Right atrium auricular region (tissue), 2 donors: ENCODE measurements at regions not wholly inside any gene's neighbourhood (a gene's known extent, or its start where the extent isn't known, plus 50 kb on each side); places are given as distances from the start of the nearest gene placed in this dataset.

Experiments
- DNase-seq: peaks from one replicate; pipeline ENCODE4 v3.0.0-alpha.2; 2019; ENCODE audit warnings: low spot score
- H3K27ac ChIP-seq, 2 donors: fragments of 200-600 bp; sonication (generic); 1 replicate in 1 of 2; 2 replicates in 1 of 2; pipeline ENCODE4 v1.5.1; 2016 to 2019
- H3K27me3 ChIP-seq, 2 donors: fragments of 200-600 bp; sonication (generic); one replicate each; pipeline versions ENCODE4 v1.5.1 to v1.6.0; 2017 to 2019
- H3K36me3 ChIP-seq: fragments of 200-600 bp; sonication (generic); one replicate; pipeline ENCODE4 v1.5.1; 2016
- H3K4me1 ChIP-seq, 2 donors: fragments of 200-600 bp; sonication (generic); one replicate each; pipeline versions ENCODE4 v1.5.1 to v1.6.0; 2017 to 2019
- H3K4me3 ChIP-seq, 2 donors: fragments of 200-600 bp; sonication (generic); 1 replicate in 1 of 2; 2 replicates in 1 of 2; pipeline ENCODE4 v1.5.1; 2017 to 2019; ENCODE audit warnings: mild to moderate bottlenecking in 1 of 2, moderate library complexity in 1 of 2
- H3K9me3 ChIP-seq, 2 donors: fragments of 200-600 bp; sonication (generic); one replicate each; pipeline ENCODE4 v1.5.1; 2019
- CTCF ChIP-seq, 2 donors: fragments of 200-600 bp; sonication (generic); IDR thresholded peaks; one replicate each; pipeline ENCODE4 v1.5.1; 2019; ENCODE audit warnings: antibody characterized with exemption in 2 of 2

GRCh38 chr1:38376577-38376976 is 330.0 kb upstream of the POU3F1 start:
- Histone ChIP-seq H3K4me3 (no peak overlapping the region), H3K4me1 (no peaks in the 10 kb centered on the region), H3K27ac (no peak overlapping the region), H3K9me3 (peaks cover 0 to 16% of the 10 kb centered on the region in 2 donors), H3K27me3 (no peaks in the 10 kb centered on the region), H3K36me3 (no peaks in the 10 kb centered on the region)
- no peak for DNase-seq
- no peak for TF ChIP-seq CTCF (IDR thresholded peaks at IDR 0.05)

GRCh38 chr1:38375035-38375434 is 328.4 kb upstream of the POU3F1 start:
- no peak overlapping the region for H3K4me3 ChIP-seq
- no peak for TF ChIP-seq CTCF (IDR thresholded peaks at IDR 0.05)
- H3K9me3 ChIP-seq = peaks cover 0 to 16% of the 10 kb centered on the region in 2 donors
- no peak overlapping the region for H3K27ac ChIP-seq
- no peaks in the 10 kb centered on the region for H3K27me3 ChIP-seq
- no peak for DNase-seq
- no peaks in the 10 kb centered on the region for H3K36me3 ChIP-seq
- no peaks in the 10 kb centered on the region for H3K4me1 ChIP-seq

GRCh38 chr1:38371505-38371844 is 324.9 kb upstream of the POU3F1 start:
- no peak for DNase-seq
- Histone ChIP-seq H3K27me3 (no peaks in the 10 kb centered on the region), H3K36me3 (no peaks in the 10 kb centered on the region), H3K4me3 (no peak overlapping the region), H3K27ac (no peak overlapping the region), H3K9me3 (peaks cover 0 to 16% of the 10 kb centered on the region in 2 donors), H3K4me1 (no peaks in the 10 kb centered on the region)
- no peak for TF ChIP-seq CTCF (IDR thresholded peaks at IDR 0.05)

GRCh38 chr1:38370716-38371504 is 324.3 kb upstream of the POU3F1 start:
- Histone ChIP-seq H3K9me3 (peaks cover 0 to 16% of the 10 kb centered on the region in 2 donors), H3K27me3 (no peaks in the 10 kb centered on the region), H3K4me1 (no peaks in the 10 kb centered on the region), H3K4me3 (no peak overlapping the region), H3K27ac (no peak overlapping the region), H3K36me3 (no peaks in the 10 kb centered on the region)
- no peak for DNase-seq
- no peak for TF ChIP-seq CTCF (IDR thresholded peaks at IDR 0.05)

GRCh38 chr1:38365242-38365641 is 318.6 kb upstream of the POU3F1 start:
- H3K36me3 ChIP-seq = no peaks in the 10 kb centered on the region
- no peaks in the 10 kb centered on the region for H3K9me3 ChIP-seq
- DNase-seq = no peak
- H3K27me3 ChIP-seq = no peaks in the 10 kb centered on the region
- no peak for TF ChIP-seq CTCF (IDR thresholded peaks at IDR 0.05)
- no peaks in the 10 kb centered on the region for H3K4me1 ChIP-seq
- no peak overlapping the region for H3K27ac ChIP-seq
- H3K4me3 ChIP-seq = no peak overlapping the region

GRCh38 chr1:38361566-38361965 is 315.0 kb upstream of the POU3F1 start:
- no peak for DNase-seq
- no peaks in the 10 kb centered on the region for H3K4me1 ChIP-seq
- TF ChIP-seq CTCF (IDR thresholded peaks at IDR 0.05) = no peak
- H3K27me3 ChIP-seq = no peaks in the 10 kb centered on the region
- no peaks in the 10 kb centered on the region for H3K9me3 ChIP-seq
- no peaks in the 10 kb centered on the region for H3K36me3 ChIP-seq
- no peak overlapping the region for H3K27ac ChIP-seq
- no peak overlapping the region for H3K4me3 ChIP-seq
